HUES48 (cell line): ENCODE measurements at regions not wholly inside any gene's neighbourhood (a gene's known extent, or its start where the extent isn't known, plus 50 kb on each side); places are given as distances from the start of the nearest gene placed in this dataset.

Experiments
- H3K27ac ChIP-seq: one replicate; pipeline ENCODE4 v1.7.0; 2013; ENCODE audit warnings: low read depth, low read length, inconsistent platforms
- H3K27me3 ChIP-seq: 2 replicates; pipeline ENCODE4 v1.6.1; 2013; ENCODE audit warnings: mild to moderate bottlenecking, low read length; ENCODE audit not compliant: control insufficient read depth, insufficient read depth
- H3K36me3 ChIP-seq: 2 replicates; pipeline ENCODE4 v1.6.1; 2013; ENCODE audit warnings: low read length; ENCODE audit not compliant: control insufficient read depth, insufficient read depth
- H3K4me1 ChIP-seq: 2 replicates; pipeline ENCODE4 v1.6.1; 2013; ENCODE audit warnings: mild to moderate bottlenecking, low read length; ENCODE audit not compliant: control insufficient read depth, insufficient read depth
- H3K4me3 ChIP-seq: 2 replicates; pipeline ENCODE4 v1.5.1; 2013; ENCODE audit warnings: mild to moderate bottlenecking, low read depth, low read length
- H3K9ac ChIP-seq: 2 replicates; pipeline ENCODE4 v1.6.1; 2013; ENCODE audit warnings: mild to moderate bottlenecking, low read depth, low read length, moderate library complexity
- H3K9me3 ChIP-seq: 2 replicates; pipeline ENCODE4 v1.6.1; 2013; ENCODE audit warnings: low read length; ENCODE audit not compliant: control insufficient read depth, insufficient read depth

DNA sequence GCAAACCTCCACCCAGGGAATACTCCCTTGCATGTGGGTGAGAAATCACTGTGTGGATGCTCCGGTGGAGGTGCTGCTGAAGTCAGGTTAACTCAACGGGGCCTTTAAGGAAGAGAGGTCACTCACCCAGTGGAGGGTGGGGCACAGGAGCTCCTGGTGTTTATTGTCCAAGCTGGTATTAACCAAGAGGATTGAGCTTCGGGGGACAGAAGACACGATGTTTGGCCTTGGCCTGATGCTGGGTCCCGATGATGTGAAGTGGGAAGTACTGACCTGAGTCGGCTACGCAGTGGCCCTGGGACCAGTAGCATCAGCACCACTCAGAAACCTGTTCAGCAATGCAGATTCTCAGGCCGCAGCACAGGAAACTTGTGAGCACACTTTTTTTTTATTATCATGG is 85.7 kb upstream of the WASF3 start:
- Histone ChIP-seq H3K4me3 (no peak overlapping the region), H3K9ac (no peak overlapping the region), H3K9me3 (no peaks in the 10 kb centered on the region), H3K36me3 (no peaks in the 10 kb centered on the region), H3K27me3 (no peaks in the 10 kb centered on the region), H3K4me1 (peaks cover 17% of the 10 kb centered on the region), H3K27ac (no peak overlapping the region)

DNA sequence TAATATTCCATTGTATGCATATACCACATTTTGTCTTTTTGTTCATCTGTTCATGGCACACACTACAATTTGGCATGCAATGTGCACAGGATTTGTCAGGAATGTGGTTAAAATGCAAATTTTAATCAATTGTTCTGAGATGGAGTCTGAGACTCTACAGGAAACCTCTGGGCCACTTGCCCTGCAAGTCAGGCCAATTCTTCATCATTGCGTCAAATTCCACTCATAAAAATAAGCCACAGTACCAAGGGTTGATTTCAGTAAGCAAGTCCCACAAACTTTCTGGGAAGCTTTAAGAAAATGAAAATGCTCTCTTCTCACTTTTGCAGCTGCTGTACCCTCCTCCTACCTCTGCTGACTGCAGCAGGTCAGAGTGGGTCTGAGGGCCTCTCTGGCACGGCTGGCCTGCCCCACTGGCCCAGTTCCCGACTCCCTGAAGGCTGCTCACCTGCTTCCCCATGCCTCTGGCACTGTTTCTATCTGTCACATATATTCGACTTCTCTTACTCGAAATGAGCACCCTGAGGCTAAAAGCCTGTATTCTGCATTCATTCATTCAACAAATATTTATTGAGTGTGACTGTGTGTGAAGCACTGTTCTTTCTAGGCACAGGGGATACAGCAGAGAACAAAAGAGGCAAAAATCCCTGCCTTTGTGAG is 83.8 kb upstream of the WASF3 start:
- Histone ChIP-seq H3K4me1 (peaks cover 25% of the 10 kb centered on the region), H3K9ac (no peak overlapping the region), H3K4me3 (no peak overlapping the region), H3K9me3 (no peaks in the 10 kb centered on the region), H3K27me3 (no peaks in the 10 kb centered on the region), H3K27ac (no peak overlapping the region), H3K36me3 (no peaks in the 10 kb centered on the region)

DNA sequence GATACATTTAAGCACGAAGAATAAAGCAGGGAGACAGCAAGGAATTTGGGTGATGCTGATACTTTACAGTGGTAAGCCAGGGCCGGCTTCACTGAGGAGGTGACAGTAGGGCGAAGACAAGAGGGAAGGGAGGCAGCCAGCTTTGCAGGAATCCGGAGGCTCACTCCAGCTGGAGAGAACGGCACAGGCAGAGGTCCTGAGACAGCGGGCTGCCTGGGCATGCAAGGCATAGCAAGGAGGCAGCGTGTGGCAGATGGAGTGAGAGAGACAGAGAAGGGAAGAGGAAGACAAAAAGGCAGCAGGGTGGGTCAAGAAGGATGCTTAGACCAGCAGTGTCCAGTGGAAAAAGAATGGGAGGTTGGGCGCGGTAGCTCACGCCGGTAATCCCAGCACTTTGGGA is 83.2 kb upstream of the WASF3 start:
- H3K9me3 ChIP-seq = no peaks in the 10 kb centered on the region
- peaks cover 25% of the 10 kb centered on the region for H3K4me1 ChIP-seq
- H3K27ac ChIP-seq = no peak overlapping the region
- no peaks in the 10 kb centered on the region for H3K27me3 ChIP-seq
- no peaks in the 10 kb centered on the region for H3K36me3 ChIP-seq
- no peak overlapping the region for H3K9ac ChIP-seq
- no peak overlapping the region for H3K4me3 ChIP-seq

- no peaks in the 10 kb centered on the region for H3K9me3 ChIP-seq
- peak overlapping the region; percentile 4; the same call in 1 of the 2 replicates for H3K9ac ChIP-seq
- no peaks in the 10 kb centered on the region for H3K36me3 ChIP-seq
- peak overlapping the region; percentile 48 for H3K4me3 ChIP-seq
- no peaks in the 10 kb centered on the region for H3K27me3 ChIP-seq
- H3K4me1 ChIP-seq = peaks cover 25% of the 10 kb centered on the region
- H3K27ac ChIP-seq = peak overlapping the region; percentile 94
Measured at GRCh38 chr13:26475176-26476110, 82.0 kb upstream of the WASF3 start.

DNA sequence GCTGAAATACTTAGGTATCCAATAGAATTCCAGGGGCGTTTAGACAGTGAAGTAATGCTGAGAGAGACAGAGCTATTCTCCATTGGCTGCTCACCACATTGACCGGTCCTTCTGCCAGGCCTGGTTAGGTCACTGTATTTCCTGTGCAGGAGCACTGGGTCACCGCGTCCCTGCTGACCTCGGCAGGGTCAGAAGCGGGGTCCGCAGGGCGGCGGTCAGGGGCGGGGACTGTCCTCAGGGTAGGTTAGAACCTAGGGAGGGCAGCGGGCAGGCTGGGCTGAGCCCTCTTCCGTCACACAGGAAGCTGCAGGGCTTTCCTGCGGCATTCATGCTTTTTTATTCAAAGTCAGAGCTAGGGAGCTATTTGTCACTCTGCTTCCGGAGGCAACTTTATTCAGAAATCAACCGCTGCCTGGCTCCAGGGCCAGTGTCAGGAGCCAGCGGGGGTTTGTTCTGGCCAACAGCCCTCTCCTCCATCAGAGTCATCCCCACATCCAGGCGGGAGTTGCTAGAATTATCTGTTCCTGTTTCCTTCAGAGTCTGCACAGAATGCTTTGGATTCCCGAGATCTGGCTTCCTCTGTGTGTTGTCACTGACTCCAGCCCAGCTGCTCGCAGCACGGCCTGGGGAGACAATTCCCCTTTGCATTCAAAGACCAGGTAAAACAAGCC is 81.2 kb upstream of the WASF3 start:
- Histone ChIP-seq H3K9ac (peak overlapping the region; percentile 4; the same call in 1 of the 2 replicates), H3K4me1 (peaks cover 25% of the 10 kb centered on the region), H3K36me3 (no peaks in the 10 kb centered on the region), H3K4me3 (peak overlapping the region; percentile 48), H3K9me3 (no peaks in the 10 kb centered on the region), H3K27me3 (no peaks in the 10 kb centered on the region), H3K27ac (peak overlapping the region; percentile 94)

DNA sequence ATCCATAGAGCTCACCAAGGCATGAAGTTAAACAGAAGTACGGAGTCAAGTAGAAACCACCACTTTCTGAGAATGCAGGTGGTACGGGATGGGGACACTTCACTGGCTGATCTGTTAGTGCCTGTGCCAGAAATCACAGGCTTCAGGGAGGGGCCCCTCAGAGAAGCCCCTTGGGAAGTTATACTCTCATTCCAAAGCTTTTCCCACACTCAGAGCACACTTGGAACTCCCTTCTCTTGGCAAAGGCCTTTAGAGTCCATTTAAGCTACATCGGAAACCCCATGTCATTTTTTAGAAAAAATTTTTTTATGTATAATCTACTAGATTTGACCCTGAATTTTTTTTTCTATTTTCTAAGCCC is 80.7 kb upstream of the WASF3 start:
- Histone ChIP-seq H3K27me3 (no peaks in the 10 kb centered on the region), H3K9me3 (no peaks in the 10 kb centered on the region), H3K36me3 (no peaks in the 10 kb centered on the region), H3K4me1 (peaks cover 25% of the 10 kb centered on the region), H3K27ac (peak overlapping the region; percentile 94), H3K9ac (peak overlapping the region; percentile 4; the same call in 1 of the 2 replicates), H3K4me3 (peak overlapping the region; percentile 48)

GRCh38 chr13:26477681-26478080 is 79.8 kb upstream of the WASF3 start:
- H3K4me1 ChIP-seq = peaks cover 28% of the 10 kb centered on the region
- H3K4me3 ChIP-seq = no peak overlapping the region
- H3K36me3 ChIP-seq = no peaks in the 10 kb centered on the region
- no peaks in the 10 kb centered on the region for H3K9me3 ChIP-seq
- no peaks in the 10 kb centered on the region for H3K27me3 ChIP-seq
- H3K27ac ChIP-seq = no peak overlapping the region
- H3K9ac ChIP-seq = no peak overlapping the region

- H3K27me3 ChIP-seq = no peaks in the 10 kb centered on the region
- H3K9me3 ChIP-seq = no peaks in the 10 kb centered on the region
- H3K4me1 ChIP-seq = peaks cover 15% of the 10 kb centered on the region
- H3K36me3 ChIP-seq = no peaks in the 10 kb centered on the region
- H3K4me3 ChIP-seq = no peak overlapping the region
- H3K27ac ChIP-seq = no peak overlapping the region
- no peak overlapping the region for H3K9ac ChIP-seq
Measured at GRCh38 chr13:26480246-26480855, 77.1 kb upstream of the WASF3 start.

GRCh38 chr13:26482451-26483197 is 74.9 kb upstream of the WASF3 start:
- H3K36me3 ChIP-seq = no peaks in the 10 kb centered on the region
- no peak overlapping the region for H3K27ac ChIP-seq
- H3K4me3 ChIP-seq = no peak overlapping the region
- H3K9ac ChIP-seq = no peak overlapping the region
- H3K27me3 ChIP-seq = no peaks in the 10 kb centered on the region
- H3K4me1 ChIP-seq = peaks cover 3% of the 10 kb centered on the region
- no peaks in the 10 kb centered on the region for H3K9me3 ChIP-seq

DNA sequence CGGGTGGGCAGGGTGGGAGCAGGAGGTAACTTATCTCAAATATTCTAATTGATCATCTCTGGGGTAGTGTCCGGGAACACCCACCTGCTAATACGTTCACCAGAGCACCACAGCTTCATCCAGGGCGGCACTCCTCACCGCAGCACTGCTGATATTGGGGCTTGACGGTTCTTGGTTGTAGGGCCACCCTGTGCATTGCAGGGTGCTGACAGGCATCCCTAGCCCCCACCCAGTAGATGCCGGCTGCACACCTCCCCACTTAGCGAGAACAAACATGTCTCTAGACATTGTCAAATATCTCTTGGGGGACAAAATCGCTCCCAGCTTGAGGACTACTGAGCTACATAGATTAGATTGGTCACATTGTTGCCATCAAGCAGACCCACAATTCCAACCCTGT is 73.9 kb upstream of the WASF3 start:
- Histone ChIP-seq H3K27me3 (no peaks in the 10 kb centered on the region), H3K9me3 (no peaks in the 10 kb centered on the region), H3K27ac (no peak overlapping the region), H3K9ac (no peak overlapping the region), H3K4me1 (peaks cover 3% of the 10 kb centered on the region), H3K36me3 (no peaks in the 10 kb centered on the region), H3K4me3 (no peak overlapping the region)
